SK-N-MC (cell line): ENCODE measurements at regions not wholly inside any gene's neighbourhood (a gene's known extent, or its start where the extent isn't known, plus 50 kb on each side); places are given as distances from the start of the nearest gene placed in this dataset.

Source experiments
- DNase-seq: peaks from one replicate; pipeline ENCODE4 v3.0.0-alpha.2; 2011; ENCODE audit warnings: low read depth, low spot score
- H3K27ac ChIP-seq: fragments of 200-600 bp; sonication (generic); 2 replicates; pipeline ENCODE4 v1.5.1; 2016; ENCODE audit warnings: mixed run types
- H3K36me3 ChIP-seq: fragments of 200-600 bp; sonication (generic); 2 replicates; pipeline ENCODE4 v1.6.1; 2017; ENCODE audit warnings: antibody characterized with exemption, low read length, mixed read lengths; ENCODE audit not compliant: insufficient read depth
- H3K4me3 ChIP-seq: fragments of 200-600 bp; sonication (generic); 2 replicates; pipeline ENCODE4 v1.5.1; 2016
- H3K9ac ChIP-seq: fragments of 200-600 bp; sonication (generic); 2 replicates; pipeline ENCODE4 v1.8.0; 2017; ENCODE audit warnings: mixed run types, mixed read lengths; ENCODE audit not compliant: insufficient read length
- H3K9me3 ChIP-seq: fragments of 200-600 bp; sonication (generic); 2 replicates; pipeline ENCODE4 v1.6.1; 2017; ENCODE audit warnings: low read depth, mild to moderate bottlenecking, antibody characterized with exemption, low read length, moderate library complexity, mixed read lengths
- EZH2 ChIP-seq: fragments of 200-600 bp; sonication (generic); IDR thresholded peaks from one replicate; pipeline ENCODE4 v1.6.1; 2017; ENCODE audit warnings: antibody characterized with exemption
- FOXP2 ChIP-seq: optimal IDR thresholded peaks from 2 replicates; pipeline ENCODE3; 2011; ENCODE audit warnings: mild to moderate bottlenecking, moderate library complexity; ENCODE audit not compliant: insufficient read depth; ENCODE audit errors: extremely low read length, control extremely low read depth
- POLR2AphosphoS5 ChIP-seq: IDR thresholded peaks from 2 replicates; pipeline ENCODE4 v1.6.1; 2012; ENCODE audit warnings: mild to moderate bottlenecking, low read depth, low read length, borderline replicate concordance

DNA sequence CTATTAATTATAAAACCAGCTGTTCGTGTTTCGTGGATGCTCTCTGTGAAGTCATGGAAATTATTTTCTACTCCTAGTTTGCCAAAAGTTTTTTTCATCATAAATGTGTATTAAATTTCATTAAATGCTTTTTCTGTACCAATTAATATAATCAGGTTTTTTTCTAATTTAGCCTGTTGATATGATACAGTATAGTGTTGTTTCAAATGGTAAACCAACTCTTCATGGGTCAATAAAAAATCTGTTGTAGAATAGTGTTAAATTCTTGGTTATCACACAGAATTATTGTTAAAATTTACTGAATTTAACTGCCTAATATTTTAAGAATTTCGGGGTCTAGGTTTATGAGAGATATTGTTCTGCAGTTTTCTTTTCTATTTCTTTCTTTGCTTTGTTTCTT lies 505.9 kb upstream of the MANEA start:
- Histone ChIP-seq H3K4me3 (no peak overlapping the region), H3K9ac (no peak overlapping the region), H3K36me3 (no peaks in the 10 kb centered on the region), H3K9me3 (no peaks in the 10 kb centered on the region), H3K27ac (no peak overlapping the region)
- TF ChIP-seq POLR2AphosphoS5 (no peak), FOXP2 (no peak), EZH2 (no peak)
- DNase-seq = no peak

DNA sequence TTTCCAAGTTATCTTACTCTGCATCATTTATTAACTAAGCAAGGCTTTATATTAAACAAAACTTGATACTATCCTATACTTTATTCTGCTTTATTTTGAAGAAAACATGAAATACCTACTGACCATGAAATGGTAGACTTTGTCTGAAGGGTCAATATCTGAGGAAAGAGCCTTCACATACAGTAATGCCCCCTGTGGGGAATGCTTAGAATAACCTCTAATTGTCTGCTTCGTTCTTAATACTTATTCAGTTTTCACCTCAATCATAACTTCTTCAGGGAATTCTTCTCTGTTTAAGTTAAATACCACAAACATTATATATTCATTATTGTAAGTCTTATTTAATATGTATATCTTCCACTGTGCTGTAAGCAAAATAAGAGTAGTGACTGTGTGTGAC lies 498.9 kb upstream of the MANEA start:
- TF ChIP-seq POLR2AphosphoS5 (no peak), EZH2 (no peak), FOXP2 (no peak)
- no peak overlapping the region for H3K4me3 ChIP-seq

DNA sequence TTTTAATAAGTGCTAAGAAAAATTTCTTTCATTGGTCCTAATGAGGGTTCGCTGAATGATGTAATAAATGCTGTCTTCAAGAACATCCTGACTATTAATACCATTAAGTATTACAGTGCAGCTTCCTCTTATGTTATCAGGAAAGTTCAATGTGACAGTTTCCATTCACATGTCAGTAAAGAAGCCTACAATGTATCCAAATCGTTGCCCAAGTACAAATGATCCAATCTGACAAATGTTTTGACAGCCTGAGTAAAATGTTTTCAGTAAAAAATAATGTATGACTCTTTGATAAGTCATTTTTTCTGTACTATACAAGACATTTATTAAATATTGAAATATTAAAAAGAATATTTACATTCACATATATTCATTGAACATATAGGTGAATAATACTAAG lies 496.1 kb upstream of the MANEA start:
- Histone ChIP-seq H3K36me3 (no peaks in the 10 kb centered on the region), H3K4me3 (no peak overlapping the region), H3K27ac (no peak overlapping the region), H3K9ac (no peak overlapping the region), H3K9me3 (no peaks in the 10 kb centered on the region)
- no peak for DNase-seq
- no peak for TF ChIP-seq EZH2
- no peak for TF ChIP-seq FOXP2
- TF ChIP-seq POLR2AphosphoS5 = no peak

More for the DNA sequence above, 498.9 kb upstream of the MANEA start:
- H3K9ac ChIP-seq = no peak overlapping the region
- no peak for DNase-seq
- H3K36me3 ChIP-seq = no peaks in the 10 kb centered on the region
- H3K27ac ChIP-seq = no peak overlapping the region
- no peaks in the 10 kb centered on the region for H3K9me3 ChIP-seq

DNA sequence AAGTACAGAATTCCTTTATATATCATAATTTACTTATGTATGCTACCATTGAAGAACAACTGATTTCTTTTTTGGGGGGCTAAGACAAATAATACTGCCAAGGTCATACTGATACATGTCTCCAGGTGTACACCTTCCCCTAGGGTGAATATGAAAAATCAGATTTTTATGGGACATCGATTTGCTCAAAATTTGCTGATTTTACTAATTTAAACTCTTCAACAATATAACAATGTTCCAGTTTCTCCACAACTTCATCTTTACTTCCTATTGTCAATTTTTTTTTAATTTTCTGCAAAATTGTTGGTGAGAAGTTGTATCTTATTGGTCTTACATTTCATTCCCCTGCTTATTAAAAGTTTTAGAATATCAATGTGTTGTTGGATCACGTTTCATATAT lies 495.4 kb upstream of the MANEA start:
- no peak overlapping the region for H3K9ac ChIP-seq
- no peak overlapping the region for H3K27ac ChIP-seq
- no peaks in the 10 kb centered on the region for H3K9me3 ChIP-seq
- no peak overlapping the region for H3K4me3 ChIP-seq
- TF ChIP-seq FOXP2 = no peak
- no peak for TF ChIP-seq POLR2AphosphoS5
- no peak for TF ChIP-seq EZH2
- no peaks in the 10 kb centered on the region for H3K36me3 ChIP-seq
- DNase-seq = no peak

DNA sequence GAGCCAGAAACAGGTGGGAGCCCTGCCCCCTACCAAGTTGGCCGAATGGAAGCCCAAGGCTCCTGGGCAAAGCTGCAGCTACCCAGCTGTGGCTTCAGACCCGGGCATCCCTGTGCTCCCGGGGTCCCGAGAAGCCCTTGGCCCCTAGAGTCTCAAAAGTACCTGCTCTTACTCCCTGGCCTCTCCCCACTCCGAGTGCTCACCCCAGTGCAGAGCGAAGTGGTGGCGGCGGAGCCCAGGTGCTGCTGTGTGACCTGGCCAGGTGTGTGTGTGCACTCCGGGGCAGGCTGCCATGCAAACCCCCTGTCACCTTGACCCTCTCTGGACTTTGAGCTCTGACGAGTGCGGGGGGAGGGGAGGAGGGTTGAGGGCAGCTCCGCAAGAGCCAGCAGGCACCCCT lies 493.8 kb upstream of the MANEA start:
- DNase-seq = no peak
- H3K9ac ChIP-seq = no peak overlapping the region
- no peaks in the 10 kb centered on the region for H3K9me3 ChIP-seq
- no peak for TF ChIP-seq POLR2AphosphoS5
- TF ChIP-seq FOXP2 = no peak
- TF ChIP-seq EZH2 = no peak
- no peak overlapping the region for H3K27ac ChIP-seq
- no peaks in the 10 kb centered on the region for H3K36me3 ChIP-seq
- no peak overlapping the region for H3K4me3 ChIP-seq

DNA sequence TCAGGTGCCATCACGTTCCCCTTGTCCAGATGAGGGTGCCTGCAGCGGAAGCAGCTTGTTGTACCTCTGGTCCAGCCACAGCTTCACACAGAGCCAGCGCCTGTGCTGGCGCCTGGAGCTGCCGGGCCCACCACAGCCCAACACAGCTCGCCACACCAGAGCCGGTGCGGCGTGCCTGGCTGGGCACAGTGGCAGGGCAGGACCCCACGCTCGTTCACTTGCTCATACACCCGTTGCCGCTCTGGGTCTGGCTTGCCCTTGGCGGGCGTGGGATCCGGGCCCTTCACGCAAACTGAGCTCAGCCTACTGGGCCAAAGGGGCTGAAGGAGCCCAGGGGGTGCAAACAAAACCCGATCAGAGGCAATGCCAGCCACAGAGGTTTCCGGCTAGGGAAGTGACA lies 492.5 kb upstream of the MANEA start:
- H3K9me3 ChIP-seq = no peaks in the 10 kb centered on the region
- no peak overlapping the region for H3K9ac ChIP-seq
- TF ChIP-seq EZH2 = no peak
- TF ChIP-seq POLR2AphosphoS5 = no peak
- no peak for TF ChIP-seq FOXP2
- H3K27ac ChIP-seq = no peak overlapping the region
- DNase-seq = no peak
- no peaks in the 10 kb centered on the region for H3K36me3 ChIP-seq
- no peak overlapping the region for H3K4me3 ChIP-seq

DNA sequence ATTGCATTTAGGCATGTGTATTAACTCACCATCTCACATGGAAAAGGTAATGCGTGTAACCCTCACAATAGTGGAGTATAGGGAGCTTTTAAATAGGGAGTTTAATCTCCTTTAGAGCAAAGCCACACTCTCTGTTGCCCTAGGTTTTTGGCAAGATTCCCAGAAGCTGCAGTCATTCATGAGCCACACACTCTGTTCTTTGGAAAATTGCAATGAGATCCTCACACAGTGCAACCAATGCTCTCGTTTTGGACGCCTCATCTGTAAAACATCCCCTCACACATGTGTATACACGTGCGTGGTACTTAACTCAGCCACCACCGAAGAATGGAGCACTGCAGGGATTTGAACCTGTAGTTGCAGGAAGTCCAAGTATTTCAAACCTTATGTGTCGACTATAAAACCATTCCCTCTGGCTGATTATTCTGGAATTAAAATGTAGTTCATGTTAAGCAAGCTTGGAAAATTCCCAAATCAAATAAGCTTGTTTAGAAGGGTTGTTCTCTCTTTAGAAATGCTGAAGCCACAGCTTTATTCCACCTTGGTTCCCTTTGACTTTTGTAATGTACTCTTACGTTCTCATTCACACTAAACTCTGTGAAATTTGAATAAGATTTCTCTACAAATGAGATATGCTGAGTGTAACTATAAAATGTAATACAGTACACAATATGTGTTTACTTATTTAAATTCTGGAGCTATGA lies 489.8 kb upstream of the MANEA start:
- H3K4me3 ChIP-seq = peak overlapping the region; percentile 50
- DNase-seq = peak; percentile 87
- H3K36me3 ChIP-seq = no peaks in the 10 kb centered on the region
- H3K9me3 ChIP-seq = no peaks in the 10 kb centered on the region
- H3K27ac ChIP-seq = peak overlapping the region; percentile 66
- no peak for TF ChIP-seq POLR2AphosphoS5
- no peak for TF ChIP-seq EZH2
- no peak for TF ChIP-seq FOXP2
- H3K9ac ChIP-seq = no peak overlapping the region

DNA sequence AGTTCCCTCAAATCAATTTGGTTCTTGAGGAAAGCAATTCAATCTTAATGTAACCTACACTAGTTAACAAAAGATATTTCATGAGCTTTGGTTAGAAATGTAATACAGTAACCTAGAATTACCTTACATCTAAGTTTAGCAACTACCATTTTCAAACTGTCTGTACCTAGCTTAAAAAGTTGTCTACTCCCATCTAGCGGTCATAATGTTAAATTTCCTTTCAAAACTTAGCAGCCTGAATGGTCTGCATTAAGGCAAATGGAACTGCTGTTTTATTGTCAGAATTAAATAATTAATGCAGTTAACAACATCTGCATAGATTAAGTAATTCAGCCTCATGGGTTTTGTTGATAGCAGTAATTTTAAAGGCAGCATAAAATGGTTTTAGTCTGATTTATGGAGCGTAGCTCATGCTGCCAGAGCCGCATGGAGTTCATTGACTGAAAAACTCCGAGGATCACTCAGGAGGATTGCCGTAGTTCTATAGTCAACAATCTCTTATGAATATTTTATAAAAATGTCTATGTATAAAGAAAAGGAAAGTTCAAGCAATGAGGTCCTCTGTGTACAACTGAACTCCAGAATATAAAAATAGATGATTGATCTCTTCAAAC lies 485.4 kb upstream of the MANEA start:
- Histone ChIP-seq H3K27ac (peak overlapping the region; percentile 44), H3K36me3 (no peaks in the 10 kb centered on the region)

DNA sequence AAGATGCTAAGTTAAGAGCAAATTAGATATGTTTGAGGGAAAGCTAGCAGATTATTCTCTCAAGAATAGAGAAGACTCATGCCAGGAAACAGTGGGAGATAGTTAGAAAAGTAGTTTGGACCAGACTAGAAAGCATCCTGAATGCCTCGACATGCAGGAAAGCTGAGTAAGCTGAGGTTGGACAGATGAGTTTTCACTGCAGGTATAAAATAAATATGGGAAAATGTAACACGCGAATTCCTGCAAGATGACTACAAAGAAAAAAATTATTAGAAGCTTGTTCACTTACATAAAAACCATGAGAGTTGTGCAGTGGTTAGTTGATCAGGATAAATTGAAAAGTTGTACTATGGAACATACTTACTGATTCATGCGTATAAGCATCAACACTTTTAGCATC lies 484.2 kb upstream of the MANEA start:
- Histone ChIP-seq H3K36me3 (no peaks in the 10 kb centered on the region), H3K9ac (no peak overlapping the region), H3K4me3 (no peak overlapping the region), H3K27ac (no peak overlapping the region), H3K9me3 (no peaks in the 10 kb centered on the region)
- TF ChIP-seq EZH2 (no peak), POLR2AphosphoS5 (no peak), FOXP2 (no peak)
- DNase-seq = no peak

More for the DNA sequence above, 485.4 kb upstream of the MANEA start:
- TF ChIP-seq POLR2AphosphoS5 = no peak; the same call in 1 of the 2 replicates
- TF ChIP-seq EZH2 = no peak
- TF ChIP-seq FOXP2 = no peak
- H3K9ac ChIP-seq = peak overlapping the region; percentile 55
- H3K9me3 ChIP-seq = no peaks in the 10 kb centered on the region
- DNase-seq = peak; percentile 89
- peak overlapping the region; percentile 78 for H3K4me3 ChIP-seq
